NB4 (cell line): ENCODE measurements at regions not wholly inside any gene's neighbourhood (a gene's known extent, or its start where the extent isn't known, plus 50 kb on each side); places are given as distances from the start of the nearest gene placed in this dataset.

Source experiments
- MYC ChIP-seq: IDR thresholded peaks from 2 replicates; pipeline ENCODE4 v1.6.1; 2011; ENCODE audit warnings: low read depth, low read length
- POLR2A ChIP-seq: IDR thresholded peaks from 2 replicates; pipeline ENCODE4 v1.6.1; 2011; ENCODE audit warnings: mild to moderate bottlenecking; ENCODE audit not compliant: insufficient read length; ENCODE audit errors: extremely low read depth
- TF ChIP-seq, protein P1 (sequence below): IDR thresholded peaks from one replicate; pipeline ENCODE4 v1.5.1; 2012; ENCODE audit warnings: low read depth, low read length

DNA sequence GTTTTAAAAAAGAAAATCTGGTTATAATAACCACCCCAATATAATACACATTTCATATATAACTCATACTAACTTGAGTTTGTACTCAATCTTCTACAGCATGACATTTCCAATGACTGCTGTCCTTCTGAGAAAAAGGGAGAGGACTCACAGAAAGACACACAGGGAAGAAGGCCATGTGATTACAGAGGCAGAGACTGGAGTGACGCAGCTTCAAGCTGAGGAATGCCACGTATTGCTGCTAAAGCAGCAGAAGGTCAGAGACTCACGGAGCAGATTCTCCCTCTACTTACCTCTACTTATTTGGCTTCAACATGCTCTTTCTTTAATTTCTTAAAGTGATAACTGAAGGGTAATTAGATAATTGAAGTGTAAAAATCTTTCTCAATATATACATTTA is 753.5 kb upstream of the PKDCC start:
- TF ChIP-seq, protein P1, sequence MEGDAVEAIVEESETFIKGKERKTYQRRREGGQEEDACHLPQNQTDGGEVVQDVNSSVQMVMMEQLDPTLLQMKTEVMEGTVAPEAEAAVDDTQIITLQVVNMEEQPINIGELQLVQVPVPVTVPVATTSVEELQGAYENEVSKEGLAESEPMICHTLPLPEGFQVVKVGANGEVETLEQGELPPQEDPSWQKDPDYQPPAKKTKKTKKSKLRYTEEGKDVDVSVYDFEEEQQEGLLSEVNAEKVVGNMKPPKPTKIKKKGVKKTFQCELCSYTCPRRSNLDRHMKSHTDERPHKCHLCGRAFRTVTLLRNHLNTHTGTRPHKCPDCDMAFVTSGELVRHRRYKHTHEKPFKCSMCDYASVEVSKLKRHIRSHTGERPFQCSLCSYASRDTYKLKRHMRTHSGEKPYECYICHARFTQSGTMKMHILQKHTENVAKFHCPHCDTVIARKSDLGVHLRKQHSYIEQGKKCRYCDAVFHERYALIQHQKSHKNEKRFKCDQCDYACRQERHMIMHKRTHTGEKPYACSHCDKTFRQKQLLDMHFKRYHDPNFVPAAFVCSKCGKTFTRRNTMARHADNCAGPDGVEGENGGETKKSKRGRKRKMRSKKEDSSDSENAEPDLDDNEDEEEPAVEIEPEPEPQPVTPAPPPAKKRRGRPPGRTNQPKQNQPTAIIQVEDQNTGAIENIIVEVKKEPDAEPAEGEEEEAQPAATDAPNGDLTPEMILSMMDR: no peak
- no peak for TF ChIP-seq POLR2A
- TF ChIP-seq MYC: no peak
